ENCODE measurements at regions not wholly inside any gene's neighbourhood (a gene's known extent, or its start where the extent isn't known, plus 50 kb on each side); places are given as distances from the start of the nearest gene placed in this dataset.
"Not testable (repeated sequence)": the region's sequence is repeated elsewhere in the genome, so short reads cannot be mapped to it uniquely, and the experiment has no call there.

DNA sequence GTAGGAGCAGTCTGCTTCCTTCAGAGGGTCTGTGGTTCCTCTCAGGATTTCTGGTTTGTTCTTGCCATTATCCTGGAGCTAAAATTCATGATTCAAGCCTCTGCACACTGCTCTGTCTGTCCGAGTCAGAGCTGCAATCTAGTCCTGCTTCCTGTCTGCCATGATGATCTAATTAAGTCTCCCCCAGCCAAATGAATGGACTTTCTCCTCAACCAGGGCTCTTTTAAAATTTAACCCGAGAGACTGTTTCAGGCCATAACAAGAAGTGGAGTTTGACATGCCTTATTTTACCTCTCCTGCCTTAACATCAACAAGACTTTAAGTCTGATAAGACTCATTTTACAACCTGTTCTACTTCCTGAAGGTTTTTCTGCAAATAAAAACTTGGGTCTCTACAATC, 1009.6 kb upstream of the DDX18 start:
- peak in 1 of 3 donors; percentile 55 for DNase-seq
- Histone ChIP-seq H3K4me3 (no peak overlapping the region), H3K27ac (peak overlapping the region in 3 of 4 donors; percentile 26 to 63 (median 46)), H3K27me3 (no peaks in the 10 kb centered on the region), H3K36me3 (no peaks in the 10 kb centered on the region), H3K4me1 (peaks cover 0 to 13% (median 0%) of the 10 kb centered on the region in 4 donors), H3K9me3 (peaks cover 0 to 23% (median 0%) of the 10 kb centered on the region in 4 donors)
- TF ChIP-seq CTCF (IDR thresholded peaks at IDR 0.05) (no peak), POLR2A (IDR thresholded peaks at IDR 0.05) (no peak)

GRCh38 chr2:116806505-116806904, 1008.0 kb upstream of the DDX18 start:
- H3K9me3 ChIP-seq, result peaks cover 0 to 22% (median 0%) of the 10 kb centered on the region in 4 donors
- H3K36me3 ChIP-seq, H3K4me3 ChIP-seq, DNase-seq, H3K27me3 ChIP-seq: not testable (repeated sequence)
- H3K4me1 ChIP-seq, result peaks cover 0 to 13% (median 0%) of the 10 kb centered on the region in 4 donors
- peak overlapping the region in 2 of 4 donors; percentile 34 to 58 for H3K27ac ChIP-seq

DNA sequence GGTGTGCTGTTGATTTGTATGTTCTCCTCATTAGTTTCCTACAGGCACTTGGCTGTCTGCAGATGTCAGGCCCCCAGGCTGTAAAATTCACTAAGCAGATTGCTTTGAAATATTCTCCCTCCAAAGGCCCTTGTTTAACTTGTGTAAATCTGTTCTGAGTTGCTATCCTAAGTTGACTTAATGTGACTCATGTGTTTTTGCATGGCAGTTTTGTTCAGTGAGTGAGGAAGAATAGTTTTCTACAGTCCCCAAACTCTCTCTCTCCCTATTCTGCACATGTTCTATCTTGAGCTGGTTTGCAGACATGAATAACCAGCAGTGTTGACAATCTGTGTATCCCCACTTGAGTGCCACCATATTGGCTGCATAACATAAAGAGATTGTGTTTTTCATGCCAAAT, 1005.4 kb upstream of the DDX18 start:
- no peak overlapping the region for H3K27ac ChIP-seq
- peaks cover 0 to 13% (median 0%) of the 10 kb centered on the region in 4 donors for H3K4me1 ChIP-seq
- DNase-seq, result no peak
- H3K9me3 ChIP-seq, result peaks cover 0 to 6% (median 0%) of the 10 kb centered on the region in 4 donors
- no peaks in the 10 kb centered on the region for H3K27me3 ChIP-seq
- no peak overlapping the region for H3K4me3 ChIP-seq
- TF ChIP-seq POLR2A (IDR thresholded peaks at IDR 0.05), result no peak
- no peak for TF ChIP-seq CTCF (IDR thresholded peaks at IDR 0.05)
- no peaks in the 10 kb centered on the region for H3K36me3 ChIP-seq

DNA sequence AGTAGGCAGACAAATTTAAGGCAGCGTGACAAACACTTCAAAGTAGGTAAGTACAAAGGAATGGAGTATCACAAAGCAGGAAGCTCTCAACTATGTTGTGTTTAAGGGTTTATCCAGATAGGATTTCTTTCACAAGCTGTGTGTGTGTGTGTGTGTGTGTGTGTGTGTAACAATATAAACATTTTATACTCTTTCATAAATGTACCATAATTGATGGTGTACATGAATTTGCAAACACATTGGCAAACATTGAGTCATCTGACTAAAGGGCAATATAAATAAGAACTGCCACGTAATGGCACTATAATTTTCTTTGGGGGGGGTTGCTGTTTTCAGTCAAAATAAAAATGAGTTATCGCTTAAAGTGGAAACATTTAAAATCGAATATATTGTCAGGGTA, 1004.4 kb upstream of the DDX18 start:
- Histone ChIP-seq H3K4me3 (no peak overlapping the region), H3K4me1 (peaks cover 0 to 13% (median 0%) of the 10 kb centered on the region in 4 donors), H3K36me3 (no peaks in the 10 kb centered on the region), H3K27me3 (no peaks in the 10 kb centered on the region), H3K27ac (no peak overlapping the region), H3K9me3 (peaks cover 0 to 6% (median 0%) of the 10 kb centered on the region in 4 donors)
- no peak for DNase-seq
- TF ChIP-seq POLR2A (IDR thresholded peaks at IDR 0.05), result no peak
- no peak for TF ChIP-seq CTCF (IDR thresholded peaks at IDR 0.05)

- DNase-seq, result no peak
- no peaks in the 10 kb centered on the region for H3K27me3 ChIP-seq
- no peaks in the 10 kb centered on the region for H3K36me3 ChIP-seq
- peaks cover 0 to 8% (median 0%) of the 10 kb centered on the region in 4 donors for H3K4me1 ChIP-seq
- no peak overlapping the region for H3K27ac ChIP-seq
- H3K9me3 ChIP-seq, result peaks cover 0 to 6% (median 0%) of the 10 kb centered on the region in 4 donors
- TF ChIP-seq CTCF (IDR thresholded peaks at IDR 0.05) (no peak), POLR2A (IDR thresholded peaks at IDR 0.05) (no peak)
- H3K4me3 ChIP-seq, result no peak overlapping the region
Measured at GRCh38 chr2:116810645-116811044, 1003.8 kb upstream of the DDX18 start.

DNA sequence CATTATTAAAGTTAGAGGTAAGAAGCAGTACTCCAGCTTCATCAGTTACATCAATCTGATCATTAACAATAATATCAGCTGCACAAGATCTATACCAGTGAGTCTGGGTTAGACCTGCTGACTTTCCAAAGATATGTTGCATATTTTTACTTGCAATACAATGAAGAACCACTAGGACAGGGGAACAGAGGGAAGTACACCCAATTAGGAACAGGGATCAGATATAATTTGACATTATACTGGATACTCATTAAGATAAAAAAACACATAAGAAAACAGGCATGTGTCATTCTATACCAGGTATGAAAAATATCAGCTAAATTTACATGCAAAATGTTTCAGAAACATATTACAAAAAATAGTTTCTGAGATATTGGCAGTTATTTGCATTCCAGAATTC, 995.1 kb upstream of the DDX18 start:
- Histone ChIP-seq H3K4me3 (no peak overlapping the region), H3K27me3 (no peaks in the 10 kb centered on the region), H3K4me1 (no peaks in the 10 kb centered on the region), H3K36me3 (no peaks in the 10 kb centered on the region), H3K9me3 (no peaks in the 10 kb centered on the region), H3K27ac (no peak overlapping the region)
- DNase-seq, result no peak
- no peak for TF ChIP-seq POLR2A (IDR thresholded peaks at IDR 0.05)
- peak in 2 of 6 experiments; percentile 9 to 10 for TF ChIP-seq CTCF (IDR thresholded peaks at IDR 0.05)

Measured in Peyer's patch (tissue), 4 donors.